ENCODE measurements at regions not wholly inside any gene's neighbourhood (a gene's known extent, or its start where the extent isn't known, plus 50 kb on each side); places are given as distances from the start of the nearest gene placed in this dataset.

GRCh38 chr3:177510693-177511216, 313.5 kb upstream of the TBL1XR1 start:
- no peak for DNase-seq (ENCODE audit: extremely low read depth, low read depth)
- TF ChIP-seq CTCF (IDR thresholded peaks at IDR 0.05; ENCODE audit: low read depth, low read length, missing control alignments) = no peak
- H3K4me3 ChIP-seq (replicated peaks; ENCODE audit: low read depth, low read length) = no peak overlapping the region

- H3K4me3 ChIP-seq (replicated peaks; ENCODE audit: low read depth, low read length) = no peak overlapping the region
- DNase-seq (ENCODE audit: extremely low read depth, low read depth) = no peak
- no peak for TF ChIP-seq CTCF (IDR thresholded peaks at IDR 0.05; ENCODE audit: low read depth, low read length, missing control alignments)
Measured at GRCh38 chr3:177512945-177513814, 315.9 kb upstream of the TBL1XR1 start.

GRCh38 chr3:177513815-177514610, 316.7 kb upstream of the TBL1XR1 start:
- no peak for DNase-seq (ENCODE audit: extremely low read depth, low read depth)
- no peak overlapping the region for H3K4me3 ChIP-seq (replicated peaks; ENCODE audit: low read depth, low read length)
- TF ChIP-seq CTCF (IDR thresholded peaks at IDR 0.05; ENCODE audit: low read depth, low read length, missing control alignments) = no peak

GRCh38 chr3:177514611-177515499, 317.6 kb upstream of the TBL1XR1 start:
- no peak for TF ChIP-seq CTCF (IDR thresholded peaks at IDR 0.05; ENCODE audit: low read depth, low read length, missing control alignments)
- no peak for DNase-seq (ENCODE audit: extremely low read depth, low read depth)
- no peak overlapping the region for H3K4me3 ChIP-seq (replicated peaks; ENCODE audit: low read depth, low read length)

GRCh38 chr3:177515786-177516157, 318.5 kb upstream of the TBL1XR1 start:
- H3K4me3 ChIP-seq (replicated peaks; ENCODE audit: low read depth, low read length) = no peak overlapping the region
- DNase-seq (ENCODE audit: extremely low read depth, low read depth) = no peak
- no peak for TF ChIP-seq CTCF (IDR thresholded peaks at IDR 0.05; ENCODE audit: low read depth, low read length, missing control alignments)

All from HFF-Myc (cell line).